Esophagus squamous epithelium (tissue), 4 donors: ENCODE measurements at regions not wholly inside any gene's neighbourhood (a gene's known extent, or its start where the extent isn't known, plus 50 kb on each side); places are given as distances from the start of the nearest gene placed in this dataset.

ENCODE experiments used
- POLR2A ChIP-seq, 4 donors: fragments of 450-650 bp; IDR thresholded peaks; one replicate each; pipeline ENCODE4 v1.6.1; 2017; ENCODE audit warnings: antibody characterized with exemption in 4 of 4, mild to moderate bottlenecking in 4 of 4, moderate library complexity in 3 of 4
- TF ChIP-seq, protein P1 (sequence below), 6 experiments: fragments of 450-650 bp in 4 of 6; fragments of 200-600 bp in 2 of 6; sonication (generic) in 2 of 6; IDR thresholded peaks; one replicate each; pipeline ENCODE4 v1.5.1; 2016 to 2019; ENCODE audit warnings: antibody characterized with exemption in 6 of 6, mild to moderate bottlenecking in 4 of 6, moderate library complexity in 4 of 6

DNA sequence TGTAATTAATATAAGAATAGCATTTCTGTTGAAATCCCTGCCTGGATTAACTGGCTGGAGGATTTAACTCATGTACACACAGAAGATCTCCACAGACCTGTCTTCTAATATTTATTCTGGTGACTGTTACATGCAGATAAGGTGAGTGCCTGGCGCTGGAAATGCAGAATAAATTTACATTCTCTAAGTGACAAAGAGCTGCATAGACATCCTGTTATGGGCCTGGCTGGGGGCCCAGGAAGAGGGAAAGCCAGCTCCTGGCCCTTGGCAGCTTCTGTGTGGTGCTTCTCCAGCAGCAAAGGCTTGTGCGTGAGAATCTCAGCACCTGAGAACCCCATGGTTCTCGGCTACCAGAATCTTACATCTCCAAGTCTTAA is 446.6 kb downstream of the PTPRU start:
- TF ChIP-seq, protein P1, sequence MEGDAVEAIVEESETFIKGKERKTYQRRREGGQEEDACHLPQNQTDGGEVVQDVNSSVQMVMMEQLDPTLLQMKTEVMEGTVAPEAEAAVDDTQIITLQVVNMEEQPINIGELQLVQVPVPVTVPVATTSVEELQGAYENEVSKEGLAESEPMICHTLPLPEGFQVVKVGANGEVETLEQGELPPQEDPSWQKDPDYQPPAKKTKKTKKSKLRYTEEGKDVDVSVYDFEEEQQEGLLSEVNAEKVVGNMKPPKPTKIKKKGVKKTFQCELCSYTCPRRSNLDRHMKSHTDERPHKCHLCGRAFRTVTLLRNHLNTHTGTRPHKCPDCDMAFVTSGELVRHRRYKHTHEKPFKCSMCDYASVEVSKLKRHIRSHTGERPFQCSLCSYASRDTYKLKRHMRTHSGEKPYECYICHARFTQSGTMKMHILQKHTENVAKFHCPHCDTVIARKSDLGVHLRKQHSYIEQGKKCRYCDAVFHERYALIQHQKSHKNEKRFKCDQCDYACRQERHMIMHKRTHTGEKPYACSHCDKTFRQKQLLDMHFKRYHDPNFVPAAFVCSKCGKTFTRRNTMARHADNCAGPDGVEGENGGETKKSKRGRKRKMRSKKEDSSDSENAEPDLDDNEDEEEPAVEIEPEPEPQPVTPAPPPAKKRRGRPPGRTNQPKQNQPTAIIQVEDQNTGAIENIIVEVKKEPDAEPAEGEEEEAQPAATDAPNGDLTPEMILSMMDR (IDR thresholded peaks at IDR 0.05): no peak
- no peak for TF ChIP-seq POLR2A (IDR thresholded peaks at IDR 0.05)
